NCI-H524 (cell line): ENCODE measurements at regions not wholly inside any gene's neighbourhood (a gene's known extent, or its start where the extent isn't known, plus 50 kb on each side); places are given as distances from the start of the nearest gene placed in this dataset.

ENCODE experiments used
- DNase-seq, 2 experiments: peaks; one replicate each; lab custom pipeline; 2025; lab: John Stamatoyannopoulos, UW

DNA sequence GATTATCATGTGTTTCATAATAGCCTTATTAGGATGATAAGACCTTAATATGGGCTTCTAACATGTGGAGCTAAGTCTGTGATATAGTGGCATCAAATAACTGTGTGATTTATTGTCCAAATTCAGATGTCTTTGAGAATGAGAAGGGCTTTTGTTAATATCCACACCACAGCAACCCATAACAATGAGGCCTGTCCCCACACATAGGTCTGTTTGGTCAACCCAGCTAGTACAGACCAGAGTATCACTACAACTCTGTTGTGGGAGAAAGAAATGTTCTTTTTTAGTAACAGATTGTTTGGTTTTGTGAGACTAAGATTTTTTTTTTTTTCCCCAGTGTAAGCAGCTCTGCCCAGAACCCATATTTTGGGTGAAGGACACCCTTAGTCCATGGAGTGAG lies 439.2 kb downstream of the PIK3C3 start:
- no peak for DNase-seq

DNA sequence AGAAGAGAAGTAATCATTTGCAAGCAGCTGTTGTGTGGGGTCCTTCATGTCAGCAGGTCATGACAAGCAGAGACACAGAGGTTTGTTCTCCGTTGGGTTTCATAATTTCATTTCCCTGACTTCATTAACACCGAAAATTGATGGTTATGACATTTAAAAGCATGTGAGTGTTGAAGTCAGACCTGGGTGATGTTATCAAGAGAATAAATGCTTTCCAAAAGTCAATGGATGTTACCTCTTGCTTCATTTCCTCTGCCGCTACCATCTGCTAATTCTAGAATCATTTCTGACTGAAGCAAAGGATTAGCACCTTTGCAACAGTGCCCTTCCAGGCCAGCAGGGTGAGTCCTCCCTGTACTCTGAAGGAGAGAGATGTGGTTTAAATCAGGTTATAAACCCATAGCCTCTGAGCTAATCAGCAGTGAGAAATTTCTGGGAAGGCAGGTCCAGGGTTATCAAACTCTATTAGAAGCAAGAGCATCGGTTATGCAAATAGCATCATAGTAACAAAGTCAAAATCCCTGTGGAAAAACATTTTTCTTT lies 446.2 kb downstream of the PIK3C3 start:
- DNase-seq, result no peak

DNA sequence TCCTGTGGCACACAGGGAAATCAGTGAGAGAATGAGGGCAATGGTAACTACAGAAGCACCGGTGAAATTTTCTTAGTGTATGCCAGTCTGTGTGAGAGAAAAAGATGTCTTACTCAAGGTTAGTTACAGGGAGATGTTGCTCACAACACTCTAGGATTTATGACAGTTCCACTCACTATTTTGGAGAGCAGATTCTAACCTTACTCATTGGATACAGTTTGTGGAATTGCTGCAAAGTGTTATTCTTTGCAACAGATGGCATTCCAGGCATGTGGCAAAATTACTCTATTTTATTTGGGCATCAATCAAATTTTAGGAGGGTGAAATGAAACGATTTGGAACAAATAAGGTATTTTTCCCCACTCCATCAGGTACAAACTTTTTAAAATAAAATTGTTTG lies 449.1 kb downstream of the PIK3C3 start:
- DNase-seq, result no peak

DNA sequence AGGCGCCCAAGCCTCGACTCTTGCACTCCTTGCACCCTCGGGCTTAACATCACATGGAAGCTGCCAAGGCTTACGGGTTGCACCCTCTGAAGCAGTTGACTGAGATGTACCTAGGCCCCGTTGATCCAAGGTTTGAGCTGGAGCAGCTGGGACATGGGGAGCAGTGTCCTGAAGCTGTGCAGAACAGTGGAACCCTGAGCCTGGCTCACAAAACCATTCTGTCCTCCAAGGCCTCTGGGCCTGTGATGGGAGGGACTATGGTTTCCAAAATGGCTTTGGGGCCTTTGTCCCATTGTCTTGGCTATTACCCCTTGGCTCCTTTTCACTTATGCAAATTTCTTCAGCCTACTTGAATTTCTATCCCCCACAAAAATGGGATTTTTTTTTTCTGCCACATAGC lies 454.0 kb downstream of the PIK3C3 start:
- no peak for DNase-seq

GRCh38 chr18:42412281-42412680 lies 457.2 kb downstream of the PIK3C3 start:
- DNase-seq, result no peak

- no peak for DNase-seq
Observed at GRCh38 chr18:42412896-42413295, 457.9 kb downstream of the PIK3C3 start.

DNA sequence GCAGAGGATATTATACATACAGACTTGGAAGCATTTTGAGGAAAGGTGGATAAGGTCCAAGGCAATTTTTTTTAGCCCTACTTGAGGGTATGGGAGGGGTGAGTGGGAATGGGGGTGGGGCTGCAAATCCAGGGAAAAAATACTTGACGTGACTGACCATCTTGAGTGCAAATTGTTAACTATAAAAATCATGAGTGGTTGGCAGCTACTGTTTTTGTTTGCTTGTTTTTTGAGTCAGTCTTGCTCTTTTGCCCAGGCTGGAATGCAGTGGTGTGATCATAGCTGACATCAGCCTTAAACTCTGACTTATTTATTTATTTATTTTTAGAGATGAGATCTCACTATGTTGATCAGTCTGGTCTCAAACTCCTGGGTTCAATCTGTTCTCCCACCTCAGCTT lies 458.8 kb downstream of the PIK3C3 start:
- no peak for DNase-seq

DNA sequence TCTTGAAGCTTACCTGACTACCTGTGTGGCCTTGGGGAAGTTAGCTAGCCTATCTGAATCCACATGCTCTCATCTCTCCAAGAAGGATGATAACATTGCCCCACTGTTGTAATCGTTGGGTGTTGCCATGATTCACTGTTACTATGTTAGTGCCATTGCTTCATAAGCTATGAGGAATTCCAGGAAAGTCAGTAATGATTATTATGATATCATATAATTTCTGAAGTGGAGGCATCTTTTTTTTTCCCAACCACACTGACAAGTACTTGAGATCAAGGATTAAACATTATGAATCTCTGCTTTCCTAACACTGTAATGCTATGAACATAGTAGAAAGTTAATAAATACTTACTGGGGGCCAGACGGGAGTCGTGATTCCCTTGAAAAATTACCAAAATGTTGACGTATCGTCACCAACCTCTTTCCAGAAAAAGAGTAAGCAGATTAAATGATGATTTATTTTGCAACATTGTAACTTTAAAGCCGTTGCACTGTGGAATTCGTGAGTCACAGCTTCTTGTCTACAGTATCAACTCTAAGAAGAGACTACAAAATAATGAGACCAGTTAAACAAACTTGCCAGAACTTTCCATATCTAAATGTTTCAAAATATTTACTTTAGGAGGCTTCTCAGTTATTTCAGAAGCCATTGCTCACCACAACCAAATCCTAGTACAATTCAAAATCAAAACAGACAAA lies 459.9 kb downstream of the PIK3C3 start:
- no peak for DNase-seq

- no peak for DNase-seq
Observed at GRCh38 chr18:42417189-42417588, 462.2 kb downstream of the PIK3C3 start.

DNA sequence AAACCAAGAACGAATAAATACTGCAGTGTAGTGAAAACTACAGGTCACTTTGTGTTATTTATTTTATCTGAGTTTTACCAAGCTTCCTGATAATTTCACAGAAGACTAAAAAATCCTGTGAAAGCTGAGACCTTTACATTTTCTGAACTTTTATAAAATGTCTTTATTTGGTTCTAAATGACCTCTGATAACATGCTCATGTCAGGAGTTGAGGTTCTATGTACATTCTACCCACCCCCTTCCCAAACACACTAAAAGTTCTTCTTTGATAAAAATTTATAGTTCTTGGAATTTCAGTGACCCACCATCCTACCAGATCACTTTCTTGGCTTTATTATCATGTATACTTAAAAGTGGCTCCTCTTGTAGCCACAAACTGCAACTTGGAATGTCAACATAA lies 463.1 kb downstream of the PIK3C3 start:
- DNase-seq, result no peak

DNA sequence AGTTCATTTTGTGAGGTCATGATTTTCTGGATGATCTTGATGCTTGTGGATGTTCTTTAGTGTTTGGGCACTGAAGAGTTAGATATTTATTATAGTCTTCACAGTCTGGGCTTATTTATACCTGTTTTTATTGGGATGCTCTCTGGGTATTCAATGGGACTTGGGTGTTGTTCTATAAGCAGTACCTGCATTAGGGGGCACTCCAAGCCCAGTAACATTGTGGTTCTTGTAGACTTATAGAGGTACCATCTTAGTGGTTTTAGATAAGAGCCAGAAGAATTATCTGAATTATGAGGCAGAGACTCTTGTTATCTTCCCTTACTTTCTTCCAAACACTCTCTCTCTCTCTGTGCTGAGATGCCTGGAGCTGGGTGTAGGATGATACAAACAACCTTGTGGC lies 470.0 kb downstream of the PIK3C3 start:
- no peak for DNase-seq

GRCh38 chr18:42426496-42427015 lies 471.5 kb downstream of the PIK3C3 start:
- DNase-seq, result no peak

DNA sequence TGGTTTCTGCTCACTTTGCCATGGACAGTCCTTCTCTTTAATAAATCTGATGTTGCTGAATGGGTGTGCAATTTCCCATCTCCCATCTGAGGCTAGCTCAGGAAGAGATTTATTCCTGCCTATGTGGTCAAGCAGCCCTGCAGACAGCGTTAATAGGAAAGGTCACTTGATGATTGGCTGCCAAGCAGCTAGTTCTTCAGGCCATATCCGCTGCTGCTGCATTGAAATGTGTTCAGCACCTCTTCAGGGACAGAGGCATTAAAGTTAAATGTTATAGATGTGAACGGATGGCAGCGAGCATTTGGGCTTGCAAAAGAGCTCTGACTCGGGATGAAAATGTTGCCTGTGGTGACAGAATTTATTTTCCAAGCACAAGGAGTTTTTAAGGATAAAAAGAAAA lies 474.2 kb downstream of the PIK3C3 start:
- DNase-seq, result no peak

- DNase-seq, result no peak
Observed at GRCh38 chr18:42436222-42436765, 481.3 kb downstream of the PIK3C3 start.

DNA sequence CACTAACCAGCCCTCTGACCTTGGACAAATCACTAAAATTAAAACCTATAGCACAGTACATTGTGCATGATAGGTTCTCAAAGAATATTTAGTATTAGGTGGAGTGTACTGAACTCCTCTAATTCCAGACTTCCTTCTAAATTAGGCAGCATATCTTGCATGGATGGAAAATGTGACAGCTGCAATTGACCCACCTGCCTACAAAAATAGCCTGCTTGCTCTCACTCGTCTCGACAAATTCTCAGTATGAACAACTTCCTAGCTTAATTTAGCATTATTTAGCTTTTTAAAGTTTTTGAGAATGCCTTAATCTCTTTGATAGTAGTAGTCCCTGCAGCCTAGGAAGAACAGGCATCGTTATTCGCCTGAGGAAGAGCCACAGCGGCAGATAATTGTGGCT lies 482.0 kb downstream of the PIK3C3 start:
- DNase-seq, result no peak

DNA sequence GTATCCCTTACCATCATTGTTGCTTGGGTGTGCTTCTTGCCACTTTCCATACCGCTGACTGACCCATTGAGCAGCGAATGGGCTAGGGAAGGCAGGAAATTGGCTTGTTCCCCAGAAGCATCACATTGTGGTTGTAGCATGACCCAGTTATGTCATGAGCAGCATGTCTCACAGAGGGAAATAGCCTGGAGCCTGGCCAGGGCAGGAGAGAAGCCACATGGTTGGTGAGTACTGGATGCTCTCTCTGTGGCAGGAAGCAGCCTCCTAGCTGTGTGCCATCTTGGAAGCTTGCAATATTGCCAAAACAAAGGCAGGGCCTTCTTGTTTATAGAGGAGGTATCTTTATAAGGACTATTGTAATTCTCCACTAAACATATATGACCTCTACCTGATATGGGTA lies 482.6 kb downstream of the PIK3C3 start:
- DNase-seq, result no peak

- no peak for DNase-seq
Observed at GRCh38 chr18:42442656-42443055, 487.6 kb downstream of the PIK3C3 start.

- DNase-seq, result no peak
Observed at GRCh38 chr18:42444349-42444748, 489.3 kb downstream of the PIK3C3 start.

GRCh38 chr18:42445359-42445758 lies 490.3 kb downstream of the PIK3C3 start:
- DNase-seq, result no peak

GRCh38 chr18:42446195-42446594 lies 491.2 kb downstream of the PIK3C3 start:
- no peak for DNase-seq

DNA sequence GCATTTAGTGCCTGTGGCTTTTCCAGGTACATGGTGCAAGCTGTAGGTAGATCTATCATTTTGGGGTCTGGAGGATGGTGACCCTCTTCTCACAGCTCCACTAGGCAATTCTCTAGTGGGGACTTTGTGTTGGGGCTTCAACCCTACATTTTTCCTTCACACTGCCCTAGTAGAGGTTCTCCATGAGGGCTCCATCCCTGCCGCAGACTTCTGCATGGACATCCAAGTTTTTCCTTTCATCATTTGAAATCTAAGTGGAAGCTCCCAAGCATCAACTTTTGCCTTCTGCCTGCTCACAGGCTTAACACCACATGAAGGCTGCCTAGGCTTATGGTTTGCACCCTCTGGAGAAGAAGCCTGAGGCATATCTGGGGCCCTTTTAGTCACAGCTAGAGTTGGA lies 492.7 kb downstream of the PIK3C3 start:
- no peak for DNase-seq

DNA sequence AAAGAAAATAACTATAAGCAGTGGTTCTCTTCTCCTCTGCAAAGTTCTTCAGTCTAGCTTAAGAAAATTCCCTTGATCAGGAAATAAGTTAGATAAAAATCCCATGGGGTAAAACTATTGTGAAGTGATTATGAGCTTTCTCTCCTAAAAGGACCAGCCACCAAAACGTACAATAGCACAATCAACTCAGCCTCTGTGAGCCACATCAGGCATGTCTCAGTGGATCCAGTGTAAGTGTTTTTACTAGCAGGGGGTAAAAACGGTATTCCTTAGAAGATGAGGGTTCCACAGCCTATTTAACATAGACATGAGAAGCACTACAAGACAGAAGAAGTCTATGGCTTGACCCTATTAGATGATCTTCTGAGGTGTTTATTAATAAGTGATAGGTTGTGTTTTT lies 503.2 kb downstream of the PIK3C3 start:
- no peak for DNase-seq

- no peak for DNase-seq
Observed at GRCh38 chr18:42459873-42460272, 504.8 kb downstream of the PIK3C3 start.

DNA sequence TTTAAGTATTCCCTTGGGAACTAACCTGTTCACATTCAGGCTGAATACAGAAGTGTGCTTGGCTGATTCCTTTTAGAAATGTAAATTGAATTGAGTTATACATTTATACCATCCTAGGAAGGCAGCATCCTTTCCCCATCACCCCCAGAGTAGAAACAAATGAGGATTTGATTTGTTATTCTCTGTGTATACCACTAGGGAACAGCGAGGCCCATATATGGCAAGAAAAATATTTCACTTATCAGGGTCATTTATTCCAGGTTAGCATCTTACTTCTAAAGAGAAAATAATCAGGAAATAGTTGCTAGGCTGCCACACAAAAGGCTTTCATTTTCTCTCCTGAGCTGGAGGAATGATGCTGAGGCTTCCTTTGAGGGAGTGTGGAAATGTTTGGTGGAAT lies 516.9 kb downstream of the PIK3C3 start:
- no peak for DNase-seq
